Mesenchymal stem cell (in vitro differentiated cells and primary cell): ENCODE measurements at regions not wholly inside any gene's neighbourhood (a gene's known extent, or its start where the extent isn't known, plus 50 kb on each side); places are given as distances from the start of the nearest gene placed in this dataset.

Experiments
- DNase-seq: peaks from one replicate; pipeline ENCODE4 v3.0.0-alpha.2; 2013
- H2AFZ ChIP-seq: one replicate; pipeline ENCODE4 v1.6.1; 2013; ENCODE audit warnings: low read depth, mild to moderate bottlenecking, control low read depth, inconsistent platforms, low read length, moderate library complexity
- H2AK5ac ChIP-seq: 2 replicates; pipeline ENCODE4 v1.6.1; 2013; ENCODE audit warnings: low read length, moderate library complexity, mild to moderate bottlenecking, inconsistent platforms; ENCODE audit not compliant: severe bottlenecking
- H2BK120ac ChIP-seq: one replicate; pipeline ENCODE4 v1.6.1; 2013; ENCODE audit warnings: low read depth, mild to moderate bottlenecking, inconsistent platforms, low read length, moderate library complexity
- H2BK12ac ChIP-seq, 2 experiments: one replicate each; pipeline ENCODE4 v1.6.1; 2013; ENCODE audit warnings: inconsistent platforms in 2 of 2, low read length in 2 of 2, mild to moderate bottlenecking in 2 of 2, moderate library complexity in 2 of 2, control low read depth in 1 of 2
- H2BK15ac ChIP-seq: one replicate; pipeline ENCODE4 v1.6.1; 2013; ENCODE audit warnings: mild to moderate bottlenecking, low read depth, inconsistent platforms; ENCODE audit not compliant: poor library complexity, severe bottlenecking
- H2BK5ac ChIP-seq: 2 replicates; pipeline ENCODE4 v1.6.1; 2013; ENCODE audit warnings: low read depth, mild to moderate bottlenecking, low read length, control low read depth, inconsistent platforms; ENCODE audit not compliant: poor library complexity, severe bottlenecking
- H3K14ac ChIP-seq, 2 experiments: one replicate each; pipeline ENCODE4 v1.6.1; 2013; ENCODE audit warnings: inconsistent platforms in 2 of 2, low read length in 2 of 2, control low read depth in 1 of 2, mild to moderate bottlenecking in 1 of 2, moderate library complexity in 1 of 2
- H3K18ac ChIP-seq, 2 experiments: one replicate each; pipeline ENCODE4 v1.6.1; 2013; ENCODE audit warnings: inconsistent platforms in 2 of 2, low read length in 2 of 2, control low read depth in 1 of 2, low read depth in 1 of 2, mild to moderate bottlenecking in 1 of 2
- H3K23ac ChIP-seq, 2 experiments: one replicate each; pipeline ENCODE4 v1.6.1; 2013; ENCODE audit warnings: inconsistent platforms in 2 of 2, low read length in 2 of 2, mild to moderate bottlenecking in 2 of 2, moderate library complexity in 2 of 2, control low read depth in 1 of 2
- H3K27ac ChIP-seq: 2 replicates; pipeline ENCODE4 v1.5.1; 2013; ENCODE audit warnings: mild to moderate bottlenecking, moderate library complexity, low read length, control low read depth, inconsistent platforms; ENCODE audit not compliant: poor library complexity, severe bottlenecking
- H3K27me3 ChIP-seq, 2 experiments: 2 replicates each; pipeline versions ENCODE4 v1.6.1 to v1.7.0; 2013; ENCODE audit warnings: low read length in 2 of 2, mild to moderate bottlenecking in 2 of 2, moderate library complexity in 2 of 2, control low read depth in 1 of 2, inconsistent platforms in 1 of 2; ENCODE audit not compliant: control insufficient read depth in 1 of 2, insufficient read depth in 1 of 2
- H3K36me3 ChIP-seq, 2 experiments: 2 replicates each; pipeline versions ENCODE4 v1.6.1 to v1.7.0; 2013; ENCODE audit warnings: low read length in 2 of 2, control low read depth in 1 of 2, inconsistent platforms in 1 of 2, low read depth in 1 of 2, mild to moderate bottlenecking in 1 of 2; ENCODE audit not compliant: insufficient read depth in 2 of 2, control insufficient read depth in 1 of 2
- H3K4ac ChIP-seq, 2 experiments: one replicate each; pipeline ENCODE4 v1.6.1; 2013; ENCODE audit warnings: inconsistent platforms in 2 of 2, low read length in 2 of 2, mild to moderate bottlenecking in 2 of 2, moderate library complexity in 2 of 2, control low read depth in 1 of 2, low read depth in 1 of 2
- H3K4me1 ChIP-seq: 2 replicates; pipeline ENCODE4 v1.6.1; 2013; ENCODE audit warnings: low read depth, low read length, control low read depth; ENCODE audit not compliant: control insufficient read depth, insufficient read depth
- H3K4me2 ChIP-seq: 2 replicates; pipeline ENCODE4 v1.6.1; 2013; ENCODE audit warnings: low read length, mild to moderate bottlenecking, inconsistent platforms; ENCODE audit not compliant: poor library complexity, severe bottlenecking
- H3K4me3 ChIP-seq, 2 experiments: 2 replicates each; pipeline versions ENCODE4 v1.5.1 to v1.7.0; 2013; ENCODE audit warnings: low read length in 2 of 2, mild to moderate bottlenecking in 2 of 2, control low read depth in 1 of 2, low read depth in 1 of 2; ENCODE audit not compliant: insufficient read depth in 1 of 2
- H3K79me1 ChIP-seq: replicated peaks from 2 replicates; pipeline ENCODE4 v1.6.1; 2013; ENCODE audit warnings: mild to moderate bottlenecking, control low read depth, low read length, inconsistent platforms; ENCODE audit not compliant: poor library complexity, severe bottlenecking
- H3K9ac ChIP-seq: 2 replicates; pipeline ENCODE4 v1.7.0; 2013; ENCODE audit warnings: mild to moderate bottlenecking, low read length, moderate library complexity
- H3K9me3 ChIP-seq: 2 replicates; pipeline ENCODE4 v1.7.0; 2013; ENCODE audit warnings: mild to moderate bottlenecking, low read length; ENCODE audit not compliant: control insufficient read depth
- H4K8ac ChIP-seq: one replicate; pipeline ENCODE4 v1.6.1; 2013; ENCODE audit warnings: inconsistent platforms, mild to moderate bottlenecking, low read length, moderate library complexity
- H4K91ac ChIP-seq: one replicate; pipeline ENCODE4 v1.6.1; 2013; ENCODE audit warnings: mild to moderate bottlenecking, low read length, inconsistent platforms
- WGBS: methylation state at CpG from one replicate; pipeline ENCODE4 v1.1.7; 2013; ENCODE audit warnings: mixed read lengths; 5-methylcytosine and 5-hydroxymethylcytosine counted together

DNA sequence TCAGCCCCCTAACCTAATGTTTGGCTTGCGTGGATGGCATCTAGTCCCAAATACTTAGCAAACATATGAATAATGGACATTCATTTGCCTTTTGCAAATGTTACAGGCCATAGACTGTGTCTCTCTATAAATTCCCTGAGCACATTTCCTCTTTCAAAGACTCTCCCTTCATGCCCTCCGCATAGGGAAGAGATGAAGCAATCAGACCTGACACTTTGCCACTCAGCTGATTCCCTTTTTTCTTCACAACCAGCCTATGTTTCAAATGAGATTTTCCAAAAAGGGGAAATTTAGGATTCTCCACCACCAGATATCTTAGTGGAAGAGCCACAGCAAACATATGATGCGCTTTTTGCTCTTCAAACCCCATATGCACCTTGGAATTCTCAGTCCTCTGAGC, 453.7 kb downstream of the STK39 start:
- WGBS = 96% methylated on average over 3 of the region's 3 CpGs
- Histone ChIP-seq H4K91ac (no peak overlapping the region), H2BK15ac (no peak overlapping the region), H3K79me1 (no peaks in the 10 kb centered on the region), H3K4me3 (no peak overlapping the region), H2AK5ac (no peak overlapping the region), H3K9ac (no peak overlapping the region), H3K18ac (no peak overlapping the region), H3K9me3 (no peaks in the 10 kb centered on the region), H4K8ac (no peak overlapping the region), H3K4ac (no peak overlapping the region), H3K14ac (no peak overlapping the region), H2BK12ac (no peak overlapping the region), H2BK120ac (no peak overlapping the region), H3K23ac (no peak overlapping the region), H2AFZ (no peak overlapping the region), H3K4me1 (no peaks in the 10 kb centered on the region), H3K4me2 (no peak overlapping the region), H3K27me3 (no peaks in the 10 kb centered on the region), H3K36me3 (no peaks in the 10 kb centered on the region), H2BK5ac (no peak overlapping the region), H3K27ac (no peak overlapping the region)
- no peak for DNase-seq

GRCh38 chr2:167792126-167792525, 455.3 kb downstream of the STK39 start:
- no peak overlapping the region for H2AK5ac ChIP-seq
- H3K9ac ChIP-seq = no peak overlapping the region
- H4K91ac ChIP-seq = no peak overlapping the region
- H3K23ac ChIP-seq = no peak overlapping the region
- H3K4me3 ChIP-seq = no peak overlapping the region
- H3K27me3 ChIP-seq = no peaks in the 10 kb centered on the region
- no peaks in the 10 kb centered on the region for H3K9me3 ChIP-seq
- no peak overlapping the region for H2BK12ac ChIP-seq
- no peak overlapping the region for H3K4me2 ChIP-seq
- H2BK5ac ChIP-seq = no peak overlapping the region
- H3K14ac ChIP-seq = no peak overlapping the region
- no peaks in the 10 kb centered on the region for H3K79me1 ChIP-seq
- H3K4ac ChIP-seq = no peak overlapping the region
- no peak for DNase-seq
- no peak overlapping the region for H3K18ac ChIP-seq
- H4K8ac ChIP-seq = no peak overlapping the region
- no peaks in the 10 kb centered on the region for H3K36me3 ChIP-seq
- no peak overlapping the region for H2AFZ ChIP-seq
- H3K27ac ChIP-seq = no peak overlapping the region
- H2BK120ac ChIP-seq = no peak overlapping the region
- H3K4me1 ChIP-seq = no peaks in the 10 kb centered on the region
- no CpG with 5 or more reads among the region's 1 CpG for WGBS
- no peak overlapping the region for H2BK15ac ChIP-seq

GRCh38 chr2:167790781-167791450, 456.5 kb downstream of the STK39 start:
- no peak overlapping the region for H2BK15ac ChIP-seq
- no peak overlapping the region for H2AK5ac ChIP-seq
- no peaks in the 10 kb centered on the region for H3K9me3 ChIP-seq
- DNase-seq = no peak
- H4K91ac ChIP-seq = no peak overlapping the region
- H3K36me3 ChIP-seq = no peaks in the 10 kb centered on the region
- no peak overlapping the region for H2BK12ac ChIP-seq
- no peak overlapping the region for H3K4me3 ChIP-seq
- no peak overlapping the region for H4K8ac ChIP-seq
- no peaks in the 10 kb centered on the region for H3K27me3 ChIP-seq
- no peak overlapping the region for H3K27ac ChIP-seq
- no peak overlapping the region for H3K23ac ChIP-seq
- H2BK120ac ChIP-seq = no peak overlapping the region
- H2AFZ ChIP-seq = no peak overlapping the region
- H3K4me1 ChIP-seq = no peaks in the 10 kb centered on the region
- no peak overlapping the region for H2BK5ac ChIP-seq
- H3K79me1 ChIP-seq = no peaks in the 10 kb centered on the region
- H3K9ac ChIP-seq = no peak overlapping the region
- H3K18ac ChIP-seq = no peak overlapping the region
- H3K4ac ChIP-seq = no peak overlapping the region
- H3K4me2 ChIP-seq = no peak overlapping the region
- WGBS = 100% methylated on average over 1 of the region's 4 CpGs
- H3K14ac ChIP-seq = no peak overlapping the region

GRCh38 chr2:167790189-167790588, 457.2 kb downstream of the STK39 start:
- H2BK120ac ChIP-seq = no peak overlapping the region
- H3K79me1 ChIP-seq = no peaks in the 10 kb centered on the region
- no peak overlapping the region for H3K27ac ChIP-seq
- H2AK5ac ChIP-seq = no peak overlapping the region
- no peaks in the 10 kb centered on the region for H3K9me3 ChIP-seq
- H3K18ac ChIP-seq = no peak overlapping the region
- H3K4ac ChIP-seq = no peak overlapping the region
- H3K14ac ChIP-seq = no peak overlapping the region
- no peak overlapping the region for H3K4me3 ChIP-seq
- H2AFZ ChIP-seq = no peak overlapping the region
- no peak overlapping the region for H2BK5ac ChIP-seq
- H3K4me2 ChIP-seq = no peak overlapping the region
- H4K8ac ChIP-seq = no peak overlapping the region
- no peak overlapping the region for H2BK12ac ChIP-seq
- no peak overlapping the region for H2BK15ac ChIP-seq
- WGBS = 95% methylated on average over 4 of the region's 4 CpGs
- no peaks in the 10 kb centered on the region for H3K36me3 ChIP-seq
- H3K4me1 ChIP-seq = no peaks in the 10 kb centered on the region
- H3K23ac ChIP-seq = no peak overlapping the region
- H3K27me3 ChIP-seq = no peaks in the 10 kb centered on the region
- H3K9ac ChIP-seq = no peak overlapping the region
- no peak overlapping the region for H4K91ac ChIP-seq
- no peak for DNase-seq
